OCI-LY7 (cell line): ENCODE measurements at regions not wholly inside any gene's neighbourhood (a gene's known extent, or its start where the extent isn't known, plus 50 kb on each side); places are given as distances from the start of the nearest gene placed in this dataset.

Source experiments
- CTCF ChIP-seq: fragments of 200-600 bp; sonication (generic); conservative IDR thresholded peaks from 2 replicates; pipeline ENCODE4 v1.5.1; 2014; ENCODE audit warnings: mild to moderate bottlenecking, antibody characterized with exemption, low read length, moderate library complexity, mixed read lengths
- EZH2phosphoT487 ChIP-seq: fragments of 200-600 bp; sonication (generic); IDR thresholded peaks from 2 replicates; pipeline ENCODE4 v1.6.1; 2018; ENCODE audit warnings: low read depth, borderline replicate concordance, mild to moderate bottlenecking, mixed run types, antibody characterized with exemption, low read length, moderate library complexity, mixed read lengths

DNA sequence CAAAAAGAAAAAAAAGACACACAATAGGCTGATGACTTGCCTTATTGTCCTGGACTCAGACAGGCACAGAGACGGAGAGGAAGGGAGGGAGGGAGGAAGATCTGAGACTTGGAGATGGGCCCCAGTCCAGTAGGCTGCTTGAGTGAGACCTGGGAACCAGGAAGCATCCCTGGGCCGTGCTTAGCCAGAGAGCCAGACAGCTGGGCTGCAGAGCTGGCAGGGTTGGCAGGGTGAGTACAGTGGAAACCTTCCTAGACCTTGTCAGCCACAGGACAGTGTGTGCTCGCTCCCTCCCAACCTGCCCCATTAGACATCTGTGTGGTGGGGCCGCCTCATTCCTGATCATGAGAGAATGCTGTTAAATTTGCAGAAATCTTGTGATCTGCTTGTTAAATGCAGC is 107.9 kb upstream of the ALDH1A3 start:
- no peak for TF ChIP-seq CTCF
- TF ChIP-seq EZH2phosphoT487: no peak
